Daoy (cell line): ENCODE measurements at regions not wholly inside any gene's neighbourhood (a gene's known extent, or its start where the extent isn't known, plus 50 kb on each side); places are given as distances from the start of the nearest gene placed in this dataset.

ENCODE experiments used
- DNase-seq: peaks from one replicate; pipeline ENCODE4 v3.0.0-alpha.2; 2015; ENCODE audit warnings: low read depth

DNA sequence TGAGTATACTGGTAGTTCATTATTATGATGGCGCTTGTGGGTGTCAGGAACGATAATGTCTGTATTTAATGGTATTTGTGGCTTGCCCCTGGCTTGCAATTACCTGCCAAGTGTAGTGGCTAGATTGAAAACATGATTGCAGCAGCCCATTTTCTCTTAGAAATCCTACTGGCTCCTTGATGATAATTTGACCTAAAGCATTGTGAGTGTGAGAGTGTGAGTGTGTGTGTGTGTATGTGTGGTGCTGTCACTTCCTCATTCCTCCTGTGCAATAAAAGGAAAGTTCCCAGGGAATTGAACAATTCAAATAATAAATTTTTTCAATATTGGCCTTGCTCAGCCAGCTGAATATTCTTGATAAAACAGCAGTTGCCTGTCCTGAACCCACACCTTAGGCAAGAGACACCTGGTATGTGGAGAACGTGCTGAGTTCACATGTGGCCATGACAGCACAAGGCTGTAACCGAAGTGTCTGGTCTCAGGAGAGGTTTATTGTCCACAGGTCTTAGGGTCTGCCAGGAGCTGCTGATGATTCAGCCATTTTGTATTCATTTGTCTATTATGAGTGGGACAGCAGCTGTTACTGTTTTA is 193.3 kb downstream of the CD47 start:
- DNase-seq: peak; percentile 21

DNA sequence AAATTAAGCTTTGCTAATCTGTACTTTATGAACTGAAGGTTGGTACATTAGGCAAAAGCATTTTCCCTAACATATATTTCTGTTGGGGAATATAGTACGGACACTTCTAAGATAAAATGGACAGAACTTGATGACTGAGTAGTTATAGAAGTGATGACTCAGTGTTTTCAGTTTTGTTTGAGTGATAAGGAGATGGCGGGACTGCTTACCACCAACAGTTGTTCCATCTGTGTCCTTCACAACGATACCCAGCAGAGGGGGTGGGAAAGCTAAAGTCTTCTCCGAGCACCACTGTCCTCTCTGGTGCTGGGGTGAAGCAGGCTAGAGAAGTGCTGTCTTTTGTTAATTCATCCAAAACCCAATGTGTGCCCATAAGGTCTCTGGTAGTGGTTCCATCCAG is 195.8 kb downstream of the CD47 start:
- no peak for DNase-seq

DNA sequence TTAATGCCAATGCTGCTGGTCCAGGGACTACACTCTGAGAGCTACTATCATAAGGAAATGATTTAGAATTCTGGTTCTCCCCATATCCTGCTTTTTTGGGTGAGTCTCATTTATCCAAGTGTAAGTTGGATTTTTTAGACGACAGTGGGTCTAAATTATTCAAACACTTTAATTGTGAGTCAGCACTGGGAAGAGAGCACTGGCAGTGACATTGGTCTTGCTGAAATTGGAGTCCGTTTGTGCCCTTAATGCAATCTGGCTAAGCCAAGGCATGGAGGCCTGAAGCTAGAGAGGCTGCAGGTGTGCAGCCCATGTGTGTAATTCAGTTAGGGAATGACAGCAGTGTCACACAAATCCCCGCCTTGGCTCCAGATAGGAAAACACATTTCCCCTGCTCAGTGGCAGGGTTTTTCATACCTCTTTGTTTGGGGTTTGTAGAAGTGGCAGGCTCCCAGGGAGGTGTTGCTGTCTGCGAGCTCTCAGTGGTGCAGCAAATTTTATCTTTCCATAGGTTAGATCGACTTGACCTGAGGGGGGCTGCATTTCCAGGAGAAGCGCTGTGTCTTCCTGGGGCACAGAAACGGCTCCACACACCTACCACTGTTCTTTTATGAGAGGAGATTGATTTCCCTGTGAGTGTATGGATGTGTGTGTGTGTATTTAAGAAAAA is 197.7 kb downstream of the CD47 start:
- DNase-seq: no peak

DNA sequence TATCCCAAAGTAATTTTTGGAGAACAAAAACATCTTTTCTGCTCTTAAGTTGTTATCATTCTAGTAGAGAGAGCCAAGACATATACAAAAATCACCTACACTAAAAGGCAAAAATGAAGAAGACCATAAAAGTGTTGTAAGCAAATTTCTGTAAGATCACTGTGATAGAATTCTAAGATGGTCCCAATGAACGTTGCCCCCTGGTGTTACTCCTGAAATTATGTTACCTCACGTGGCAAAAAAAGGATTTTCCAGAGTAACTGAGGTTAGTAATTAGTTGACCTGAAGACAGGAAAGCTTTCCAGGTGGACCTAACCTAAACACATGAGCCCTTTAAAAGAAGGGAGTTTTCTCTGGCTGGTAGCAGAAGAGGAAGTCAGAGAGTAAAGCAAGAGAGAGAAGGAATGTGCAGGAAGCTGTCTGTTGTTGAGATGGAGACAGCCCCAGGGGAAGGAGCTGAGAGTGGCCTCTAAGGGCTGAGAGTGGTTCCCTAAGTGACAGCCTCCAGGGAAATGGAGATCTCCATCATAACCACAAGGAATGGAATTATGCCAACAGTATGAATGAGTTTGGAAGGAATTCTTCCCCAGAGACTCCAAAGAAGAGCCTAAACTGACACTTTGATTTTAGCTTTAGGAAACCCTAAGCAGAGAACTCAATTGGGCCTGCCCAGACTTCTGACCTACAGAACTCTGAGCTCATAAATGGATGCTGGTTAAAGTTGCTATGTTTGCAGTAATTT is 205.9 kb downstream of the CD47 start:
- peak; percentile 49 for DNase-seq

DNA sequence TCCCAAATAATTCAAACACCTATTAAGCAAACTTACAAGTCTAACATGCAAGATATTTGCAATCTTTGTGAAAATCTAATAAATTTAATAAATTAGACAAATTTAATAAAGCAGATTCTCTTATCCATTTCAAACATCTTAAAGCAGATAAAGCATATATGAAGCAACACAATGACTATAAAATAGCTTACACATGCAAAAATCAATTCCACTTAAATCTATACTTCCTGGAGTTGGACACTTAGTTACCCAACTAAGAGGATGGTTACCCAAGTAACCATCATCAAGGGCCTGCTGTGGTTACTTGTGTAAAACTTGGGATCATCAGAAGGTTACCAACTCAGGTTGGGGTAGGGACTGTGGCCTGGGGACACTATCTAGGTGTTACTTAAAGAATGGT is 206.8 kb downstream of the CD47 start:
- no peak for DNase-seq

DNA sequence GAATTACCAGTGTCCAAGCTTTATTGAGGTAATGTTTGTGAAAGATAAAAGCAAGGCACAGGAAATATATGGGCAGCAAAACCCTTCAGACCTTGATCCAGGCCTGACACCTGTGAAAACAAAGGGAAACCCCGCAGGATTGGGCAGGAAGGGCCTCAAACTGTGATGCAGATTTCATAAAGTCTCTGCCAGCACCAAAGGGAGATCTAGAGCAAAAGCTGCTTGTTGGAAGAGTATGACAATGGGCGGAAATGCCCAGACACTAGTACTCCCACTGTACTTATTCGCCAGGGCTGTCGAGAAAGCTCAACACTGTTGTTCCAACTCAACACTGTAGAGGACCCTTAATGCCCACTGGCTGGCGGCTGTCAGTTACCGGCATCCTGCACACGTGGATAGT is 207.9 kb downstream of the CD47 start:
- DNase-seq: no peak

DNA sequence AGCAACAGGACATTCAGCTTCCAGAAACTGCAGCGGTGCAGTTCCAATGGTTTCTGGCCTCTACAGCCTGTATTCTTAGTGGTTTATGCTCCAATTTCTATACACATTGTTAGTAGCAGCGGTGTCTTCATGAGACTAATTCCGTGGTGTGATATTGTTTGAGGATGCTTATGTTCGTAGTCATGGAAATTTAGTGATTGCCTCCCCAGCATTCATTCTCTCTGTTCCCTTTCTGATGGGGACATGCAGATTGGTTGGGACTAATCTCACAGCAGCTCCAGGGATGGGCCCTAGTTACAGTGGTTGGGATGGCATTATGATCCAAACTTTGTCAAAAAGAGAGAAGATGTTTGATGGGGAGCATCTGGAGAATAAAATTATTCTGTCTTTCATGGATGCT is 208.6 kb downstream of the CD47 start:
- DNase-seq: no peak

DNA sequence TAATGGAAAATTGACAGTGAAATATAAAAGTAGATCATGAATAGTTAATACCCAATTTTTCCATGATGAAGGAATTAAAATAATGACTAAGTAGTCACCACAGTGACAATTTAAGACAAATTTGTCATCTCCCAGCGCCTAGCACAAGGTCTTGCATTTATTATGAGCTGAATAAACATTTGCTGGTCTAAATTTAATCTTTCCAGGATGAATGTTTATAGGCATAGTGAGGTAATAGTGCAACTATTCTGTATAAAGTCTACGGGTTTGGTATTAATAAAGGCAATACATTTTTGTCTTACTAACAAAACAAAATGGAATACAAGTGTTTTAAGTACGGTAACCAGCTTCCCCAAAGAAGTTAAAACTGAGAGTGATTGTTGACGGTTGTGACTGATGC is 209.3 kb downstream of the CD47 start:
- no peak for DNase-seq

DNA sequence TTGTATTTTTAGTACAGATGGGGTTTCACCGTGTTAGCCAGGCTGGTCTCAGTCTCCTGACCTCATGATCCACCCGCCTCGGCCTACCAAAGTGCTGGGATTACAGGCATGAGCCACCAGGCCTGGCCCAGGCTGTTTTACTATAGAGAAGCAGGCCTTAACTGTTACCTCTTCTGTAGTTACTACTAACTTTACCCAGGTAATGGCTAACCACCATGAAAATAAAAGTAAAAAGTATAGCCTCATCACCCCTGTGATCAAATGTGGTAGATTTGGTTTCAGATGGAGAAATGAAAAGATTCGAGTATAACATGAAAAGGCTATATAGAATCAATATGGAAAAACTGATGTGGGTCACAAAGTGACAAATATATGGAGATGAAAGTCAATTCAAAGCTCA is 210.1 kb downstream of the CD47 start:
- no peak for DNase-seq

DNA sequence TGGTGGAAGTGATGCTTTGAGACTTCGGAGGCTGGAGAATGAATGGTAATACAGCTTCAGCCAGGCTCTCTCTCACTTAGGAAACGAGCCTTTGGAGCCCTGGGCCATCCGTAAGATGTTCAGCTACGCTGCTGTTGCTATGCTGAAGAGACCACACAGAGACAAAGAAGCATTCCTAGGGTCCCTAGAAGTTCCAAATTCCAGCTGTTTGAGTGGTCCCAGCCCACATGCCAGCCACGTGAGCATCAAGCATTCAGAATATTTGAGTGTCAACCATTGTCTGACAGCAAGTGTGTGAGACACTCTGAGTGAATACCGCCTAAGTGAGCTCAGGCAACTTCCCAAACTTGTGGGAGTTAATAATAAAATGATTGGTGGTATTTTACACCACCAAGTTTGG is 212.9 kb downstream of the CD47 start:
- no peak for DNase-seq

DNA sequence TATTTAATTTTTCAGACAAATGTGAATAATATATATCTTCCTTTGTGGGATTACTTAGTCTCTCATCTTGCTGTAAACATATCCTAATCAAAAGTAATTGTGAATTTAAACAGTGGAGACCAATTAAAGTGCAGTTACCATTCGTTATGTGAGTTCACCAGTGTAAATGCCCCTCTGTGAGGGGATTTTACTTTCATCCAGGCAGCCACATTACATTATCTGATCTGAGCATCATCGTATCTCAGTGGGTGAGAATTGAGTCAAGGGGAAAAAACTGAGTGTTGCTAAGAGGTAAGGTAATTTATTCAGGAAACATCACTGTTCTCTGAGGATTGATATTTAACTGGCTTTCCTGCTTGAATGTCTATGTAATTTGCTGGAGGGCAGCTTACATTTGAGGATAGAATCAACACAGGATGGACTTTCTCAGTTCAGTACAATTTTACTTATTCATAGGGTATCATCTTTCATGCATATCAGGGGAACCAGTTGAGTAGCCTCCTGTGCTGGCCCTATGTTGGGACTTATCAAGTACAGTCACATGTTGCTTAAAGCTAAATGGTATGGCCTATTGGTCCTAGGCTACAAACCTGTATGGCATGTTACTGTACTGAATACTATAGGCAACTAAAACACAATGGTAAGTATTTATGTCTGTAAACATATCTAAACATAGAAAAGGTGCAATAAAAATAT is 219.7 kb downstream of the CD47 start:
- DNase-seq: no peak

DNA sequence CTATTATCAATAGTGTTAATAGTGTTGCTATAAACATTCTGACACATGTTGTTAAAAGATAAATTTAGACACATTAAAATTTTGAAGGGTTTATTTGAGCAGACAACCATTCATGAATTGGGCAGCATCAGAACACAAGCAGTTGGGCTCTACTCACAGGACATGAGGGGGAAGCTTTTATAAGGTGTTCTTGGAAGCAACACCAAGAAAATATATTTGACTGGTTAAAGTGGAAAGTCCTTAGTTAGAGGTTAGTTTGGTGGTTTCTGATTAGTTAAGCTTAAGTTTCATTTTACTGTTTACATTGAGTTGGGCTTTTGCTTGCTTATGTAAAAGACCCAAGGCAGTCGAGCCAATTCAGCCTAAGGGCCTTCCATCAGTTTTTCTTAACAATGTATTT is 220.7 kb downstream of the CD47 start:
- DNase-seq: no peak

DNA sequence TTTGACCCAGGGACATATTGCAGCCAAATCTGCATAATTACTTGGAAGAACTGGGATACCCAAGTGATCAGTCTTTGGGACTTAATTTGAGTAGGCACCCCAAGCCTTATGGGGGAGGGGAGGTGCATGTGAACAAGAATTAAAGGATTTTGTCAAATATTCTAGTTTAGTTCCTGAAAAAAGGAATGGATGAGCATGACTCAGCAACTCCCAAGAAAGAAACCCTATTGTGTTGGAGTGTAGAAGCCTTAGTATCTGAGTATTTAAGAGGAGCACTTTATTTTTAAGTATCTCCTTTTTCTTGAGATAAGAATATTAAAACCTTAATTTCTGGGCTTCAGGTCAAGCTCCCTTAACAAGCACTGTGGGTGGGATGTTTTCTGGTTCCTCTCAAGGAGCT is 222.4 kb downstream of the CD47 start:
- no peak for DNase-seq

DNA sequence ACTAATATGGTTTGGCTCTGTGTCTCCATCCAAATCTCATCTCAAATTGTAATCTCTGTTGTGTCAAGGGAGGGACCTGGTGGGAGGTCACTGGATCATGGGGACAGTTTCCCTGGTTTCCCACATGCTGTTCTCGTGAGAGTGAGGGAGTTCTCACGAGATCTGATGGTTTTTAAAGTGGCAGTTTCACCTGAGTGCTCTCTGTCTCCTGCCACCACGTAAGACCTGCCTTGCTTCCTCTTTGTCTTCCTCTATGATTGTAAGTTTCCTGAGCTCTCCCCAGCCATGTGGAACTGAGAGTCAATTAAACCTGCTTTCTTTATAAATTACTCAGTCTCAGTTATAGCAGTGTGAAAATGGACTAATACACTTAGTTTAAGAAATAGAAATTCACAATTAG is 228.9 kb downstream of the CD47 start:
- DNase-seq: no peak

DNA sequence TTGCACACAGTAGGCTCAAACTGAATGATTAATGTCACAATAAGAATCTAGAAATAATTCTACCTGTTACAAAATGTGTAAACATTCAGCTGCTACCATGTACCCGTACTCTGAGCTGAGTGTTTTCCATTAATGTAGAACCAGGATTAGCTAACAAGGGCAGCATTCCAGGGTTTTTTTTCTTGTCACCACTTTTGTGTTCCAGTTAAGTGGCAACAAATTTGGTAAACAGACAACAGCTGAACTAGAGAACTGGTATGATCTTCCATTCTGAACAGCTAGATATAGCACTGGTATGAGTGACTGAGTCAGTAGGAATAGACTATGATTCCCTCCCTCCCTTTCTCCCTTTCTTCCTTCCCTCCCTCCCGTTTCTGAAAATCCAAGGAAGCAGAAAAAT is 229.4 kb downstream of the CD47 start:
- DNase-seq: no peak
